Uterus (tissue), 3 donors: ENCODE measurements at regions not wholly inside any gene's neighbourhood (a gene's known extent, or its start where the extent isn't known, plus 50 kb on each side); places are given as distances from the start of the nearest gene placed in this dataset.

ENCODE experiments used
- DNase-seq, 2 donors: peaks; one replicate each; pipeline ENCODE4 v3.0.0-alpha.2; 2019 to 2020
- H3K27ac ChIP-seq, 2 donors: fragments of 200-600 bp; sonication (generic); 1 replicate in 1 of 2; 2 replicates in 1 of 2; pipeline ENCODE4 v1.5.1; 2016 to 2018
- H3K27me3 ChIP-seq, 2 donors: fragments of 200-600 bp; sonication (generic); one replicate each; pipeline ENCODE4 v1.5.1; 2018 to 2019; ENCODE audit warnings: control low read depth in 1 of 2
- H3K36me3 ChIP-seq, 2 donors: fragments of 200-600 bp; sonication (generic); one replicate each; pipeline ENCODE4 v1.5.1; 2019; ENCODE audit warnings: control low read depth in 1 of 2
- H3K4me1 ChIP-seq, 2 donors: fragments of 200-600 bp; sonication (generic); one replicate each; pipeline ENCODE4 v1.5.1; 2018 to 2019; ENCODE audit warnings: control low read depth in 1 of 2
- H3K4me3 ChIP-seq, 2 donors: fragments of 200-600 bp; sonication (generic); 1 replicate in 1 of 2; 2 replicates in 1 of 2; pipeline ENCODE4 v1.5.1; 2018 to 2019; ENCODE audit warnings: mild to moderate bottlenecking in 1 of 2
- H3K9me3 ChIP-seq, 2 donors: fragments of 200-600 bp; sonication (generic); one replicate each; pipeline ENCODE4 v1.5.1; 2019; ENCODE audit warnings: control low read depth in 1 of 2
- POLR2A ChIP-seq, 2 donors: fragments of 450-650 bp; IDR thresholded peaks; one replicate each; pipeline ENCODE4 v1.6.1; 2016; ENCODE audit warnings: antibody characterized with exemption in 2 of 2, mild to moderate bottlenecking in 1 of 2, moderate library complexity in 1 of 2
- intact Hi-C: fragments of 100-400 bp; cut with DNase I; formaldehyde crosslinking; loops from one replicate; pipeline ENCODE4 v1.15.1; 2023; ENCODE audit warnings: low total_unique reads
- TF ChIP-seq, protein P1 (sequence below), 4 experiments: fragments of 200-600 bp in 2 of 4; fragments of 450-650 bp in 2 of 4; sonication (generic) in 2 of 4; IDR thresholded peaks; one replicate each; pipeline ENCODE4 v1.5.1; 2016 to 2019; ENCODE audit warnings: antibody characterized with exemption in 4 of 4, mild to moderate bottlenecking in 2 of 4, moderate library complexity in 1 of 4
- donor health status: DM: yes; HTN: yes; CAD: no.

DNA sequence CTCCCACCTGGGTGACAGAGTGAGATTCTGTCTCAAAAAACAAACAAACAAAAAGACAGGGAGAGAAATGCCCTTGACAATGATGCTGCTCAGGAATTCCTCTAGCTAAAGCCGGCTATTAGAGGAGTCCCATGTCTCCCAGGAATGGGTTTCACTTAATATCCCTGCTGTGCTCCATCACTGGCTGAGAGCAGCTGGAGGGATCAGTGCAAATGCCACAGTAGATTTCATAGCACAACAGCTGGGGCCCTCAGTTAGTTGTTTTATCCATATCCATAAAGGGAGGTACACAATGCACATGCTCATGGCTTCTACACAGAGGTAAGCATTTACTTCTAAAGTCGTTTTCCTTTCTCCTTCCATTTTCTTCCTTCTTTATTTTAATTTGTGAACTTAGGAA lies 742.0 kb upstream of the POU3F2 start:
- H3K4me3 ChIP-seq = no peak overlapping the region
- H3K27me3 ChIP-seq = no peaks in the 10 kb centered on the region
- no peak for DNase-seq
- intact Hi-C loops = no loop called here
- H3K27ac ChIP-seq = no peak overlapping the region
- no peak for TF ChIP-seq POLR2A (IDR thresholded peaks at IDR 0.05)
- TF ChIP-seq, protein P1, sequence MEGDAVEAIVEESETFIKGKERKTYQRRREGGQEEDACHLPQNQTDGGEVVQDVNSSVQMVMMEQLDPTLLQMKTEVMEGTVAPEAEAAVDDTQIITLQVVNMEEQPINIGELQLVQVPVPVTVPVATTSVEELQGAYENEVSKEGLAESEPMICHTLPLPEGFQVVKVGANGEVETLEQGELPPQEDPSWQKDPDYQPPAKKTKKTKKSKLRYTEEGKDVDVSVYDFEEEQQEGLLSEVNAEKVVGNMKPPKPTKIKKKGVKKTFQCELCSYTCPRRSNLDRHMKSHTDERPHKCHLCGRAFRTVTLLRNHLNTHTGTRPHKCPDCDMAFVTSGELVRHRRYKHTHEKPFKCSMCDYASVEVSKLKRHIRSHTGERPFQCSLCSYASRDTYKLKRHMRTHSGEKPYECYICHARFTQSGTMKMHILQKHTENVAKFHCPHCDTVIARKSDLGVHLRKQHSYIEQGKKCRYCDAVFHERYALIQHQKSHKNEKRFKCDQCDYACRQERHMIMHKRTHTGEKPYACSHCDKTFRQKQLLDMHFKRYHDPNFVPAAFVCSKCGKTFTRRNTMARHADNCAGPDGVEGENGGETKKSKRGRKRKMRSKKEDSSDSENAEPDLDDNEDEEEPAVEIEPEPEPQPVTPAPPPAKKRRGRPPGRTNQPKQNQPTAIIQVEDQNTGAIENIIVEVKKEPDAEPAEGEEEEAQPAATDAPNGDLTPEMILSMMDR (IDR thresholded peaks at IDR 0.05) = no peak
- no peaks in the 10 kb centered on the region for H3K4me1 ChIP-seq
- H3K36me3 ChIP-seq = no peaks in the 10 kb centered on the region
- H3K9me3 ChIP-seq = no peaks in the 10 kb centered on the region

DNA sequence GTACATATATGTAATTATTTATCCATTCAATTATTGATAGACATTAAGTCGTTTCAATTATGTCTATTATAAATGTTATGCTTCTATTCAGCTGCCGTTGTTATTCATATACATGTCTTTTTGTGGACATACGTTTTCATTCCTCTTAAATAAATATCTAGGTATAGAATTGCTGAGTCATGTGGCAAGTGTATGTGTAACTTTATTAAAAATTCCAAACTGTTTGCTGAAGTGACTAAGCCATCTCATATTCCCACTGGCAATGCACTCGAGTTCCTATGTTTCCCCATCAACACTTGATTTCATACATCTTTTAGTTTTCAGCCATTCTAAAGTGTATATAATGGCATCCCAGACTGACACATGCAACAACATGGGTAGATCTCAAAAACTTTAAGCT lies 739.7 kb upstream of the POU3F2 start:
- H3K27me3 ChIP-seq = no peaks in the 10 kb centered on the region
- intact Hi-C loops = no loop called here
- DNase-seq = no peak
- no peaks in the 10 kb centered on the region for H3K9me3 ChIP-seq
- no peak overlapping the region for H3K27ac ChIP-seq
- H3K4me1 ChIP-seq = no peaks in the 10 kb centered on the region
- no peak overlapping the region for H3K4me3 ChIP-seq
- TF ChIP-seq, protein P1 (IDR thresholded peaks at IDR 0.05) = no peak
- TF ChIP-seq POLR2A (IDR thresholded peaks at IDR 0.05) = no peak
- no peaks in the 10 kb centered on the region for H3K36me3 ChIP-seq

DNA sequence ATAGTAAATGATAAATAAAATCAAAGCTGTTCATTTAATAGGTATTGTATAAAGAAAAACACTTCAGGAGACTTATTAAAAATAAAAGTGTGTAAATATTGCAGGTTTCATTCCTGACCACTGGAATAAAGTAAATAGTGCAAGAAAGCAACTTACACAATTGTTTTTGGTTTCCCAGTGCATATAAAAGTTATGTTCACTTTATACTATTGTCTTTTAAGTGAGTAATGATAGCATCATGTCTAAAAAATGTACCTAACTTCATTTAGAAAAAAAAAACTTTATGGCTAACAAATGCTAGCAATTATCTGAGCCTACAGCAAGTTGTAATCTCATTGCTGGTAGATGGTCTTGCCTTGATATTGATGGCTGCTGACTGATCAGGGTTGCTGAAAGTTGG lies 726.6 kb upstream of the POU3F2 start:
- Histone ChIP-seq H3K27ac (no peak overlapping the region), H3K27me3 (no peaks in the 10 kb centered on the region), H3K4me3 (no peak overlapping the region), H3K9me3 (no peaks in the 10 kb centered on the region), H3K4me1 (no peaks in the 10 kb centered on the region), H3K36me3 (no peaks in the 10 kb centered on the region)
- TF ChIP-seq, protein P1 (IDR thresholded peaks at IDR 0.05) = no peak
- TF ChIP-seq POLR2A (IDR thresholded peaks at IDR 0.05) = no peak
- DNase-seq = no peak
- intact Hi-C loops = no loop called here

DNA sequence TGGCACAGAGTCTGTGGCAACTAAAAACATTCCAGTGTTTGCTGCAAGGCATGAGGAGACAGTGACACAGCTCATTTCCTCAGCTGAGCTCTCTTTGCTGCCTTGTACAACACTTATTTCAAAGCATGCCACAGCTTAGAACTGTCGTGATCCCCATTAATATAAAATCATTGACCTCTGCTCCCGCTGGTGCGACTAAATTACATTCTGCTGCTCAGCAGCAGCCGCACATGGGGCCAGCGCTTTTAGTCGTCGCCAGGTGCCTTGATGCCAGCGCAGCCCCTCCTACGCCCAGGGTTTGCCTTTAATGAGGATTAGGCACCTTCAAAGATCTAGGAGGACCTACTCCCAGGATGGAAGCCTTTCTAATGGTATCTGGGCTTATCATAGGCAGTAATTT lies 717.9 kb upstream of the POU3F2 start:
- Histone ChIP-seq H3K9me3 (no peaks in the 10 kb centered on the region), H3K36me3 (no peaks in the 10 kb centered on the region), H3K4me1 (no peaks in the 10 kb centered on the region), H3K27ac (no peak overlapping the region), H3K4me3 (no peak overlapping the region), H3K27me3 (no peaks in the 10 kb centered on the region)
- TF ChIP-seq, protein P1 (IDR thresholded peaks at IDR 0.05) = no peak
- TF ChIP-seq POLR2A (IDR thresholded peaks at IDR 0.05) = no peak
- DNase-seq = no peak
- intact Hi-C loops = no loop called here

DNA sequence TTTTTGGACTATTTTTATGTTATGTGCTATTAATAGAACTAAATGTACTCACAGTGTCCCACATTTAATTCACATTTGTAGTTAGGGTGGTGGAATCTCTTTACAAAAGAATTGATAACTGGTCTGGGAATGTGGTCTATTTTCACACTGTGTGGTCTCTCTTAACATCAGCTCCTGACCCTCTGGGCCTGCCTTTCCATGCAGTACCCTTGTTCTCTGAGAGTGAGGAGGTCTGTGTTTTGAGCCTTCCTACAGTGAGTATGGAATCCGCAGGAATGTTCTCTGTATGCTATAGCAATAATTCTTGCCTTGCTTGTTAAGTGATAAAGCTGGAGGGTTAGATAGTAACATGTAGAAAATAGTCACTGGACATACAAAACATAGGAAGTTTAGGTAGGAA lies 717.3 kb upstream of the POU3F2 start:
- H3K4me3 ChIP-seq = no peak overlapping the region
- H3K4me1 ChIP-seq = no peaks in the 10 kb centered on the region
- no peak for DNase-seq
- no peaks in the 10 kb centered on the region for H3K36me3 ChIP-seq
- TF ChIP-seq, protein P1 (IDR thresholded peaks at IDR 0.05) = no peak
- no peak for TF ChIP-seq POLR2A (IDR thresholded peaks at IDR 0.05)
- H3K27ac ChIP-seq = no peak overlapping the region
- H3K9me3 ChIP-seq = no peaks in the 10 kb centered on the region
- no peaks in the 10 kb centered on the region for H3K27me3 ChIP-seq
- intact Hi-C loops = no loop called here
